CMK (cell line): ENCODE measurements at regions not wholly inside any gene's neighbourhood (a gene's known extent, or its start where the extent isn't known, plus 50 kb on each side); places are given as distances from the start of the nearest gene placed in this dataset.

Source experiments
- DNase-seq: peaks from one replicate; pipeline ENCODE4 v3.0.0-alpha.2; 2010; ENCODE audit warnings: low read depth

- DNase-seq = no peak
Measured at GRCh38 chr10:28963539-28964221, 286.4 kb downstream of the BAMBI start.

DNA sequence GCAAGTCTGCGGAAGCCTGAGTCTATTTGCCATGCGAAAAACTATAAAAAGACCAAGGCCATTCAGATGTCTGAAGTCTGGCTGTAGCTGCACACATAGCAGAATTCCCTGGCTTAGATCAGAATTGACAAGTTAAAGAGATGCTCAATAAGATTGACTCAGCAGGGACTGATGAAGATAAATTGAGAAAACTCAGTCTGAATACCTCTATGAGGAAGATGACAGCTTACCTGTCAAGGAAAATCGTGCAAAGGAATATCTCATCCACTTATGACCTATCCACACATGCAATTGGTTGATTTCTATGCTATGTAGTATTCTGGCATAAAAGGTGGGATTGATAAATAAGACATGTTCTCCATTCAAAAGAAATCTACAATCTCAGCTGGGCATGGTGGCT is 288.6 kb downstream of the BAMBI start:
- no peak for DNase-seq

DNA sequence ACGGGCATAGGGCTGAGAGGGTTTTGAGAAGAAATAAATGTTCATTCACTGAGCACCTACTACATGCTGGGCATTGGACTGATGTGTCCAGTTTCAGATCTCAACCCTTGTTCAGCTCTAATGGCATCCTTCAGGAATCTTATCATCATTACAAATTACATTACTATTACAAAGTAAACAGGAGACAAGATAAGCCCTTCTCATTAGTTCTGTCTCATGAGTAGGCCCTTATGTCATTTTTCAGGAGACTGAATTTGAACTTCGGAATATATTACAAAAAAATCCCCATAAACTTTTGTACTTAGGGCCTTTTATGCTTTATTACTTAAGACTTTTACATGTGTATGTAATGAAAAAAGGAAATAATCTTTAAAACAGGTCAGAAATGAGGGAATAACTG is 289.7 kb downstream of the BAMBI start:
- DNase-seq = no peak

DNA sequence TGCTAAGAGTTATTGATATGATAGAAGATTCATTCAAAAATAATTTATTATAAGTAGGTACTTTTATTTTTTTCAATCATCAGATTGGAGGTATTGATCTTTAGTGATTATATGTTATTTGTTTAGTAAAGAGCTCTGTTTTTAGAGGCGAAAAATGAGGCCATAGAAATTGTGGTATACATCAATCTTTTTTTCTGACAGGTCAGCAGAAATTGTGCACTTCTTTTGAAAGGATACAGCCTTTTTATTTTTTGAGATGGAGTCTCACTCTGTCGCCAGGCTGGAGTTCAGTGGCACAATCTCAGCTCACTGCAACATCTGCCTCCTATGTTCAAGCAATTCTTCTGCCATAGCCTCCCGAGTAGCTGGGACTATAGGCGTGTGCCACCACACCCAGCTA is 292.1 kb downstream of the BAMBI start:
- no peak for DNase-seq

DNA sequence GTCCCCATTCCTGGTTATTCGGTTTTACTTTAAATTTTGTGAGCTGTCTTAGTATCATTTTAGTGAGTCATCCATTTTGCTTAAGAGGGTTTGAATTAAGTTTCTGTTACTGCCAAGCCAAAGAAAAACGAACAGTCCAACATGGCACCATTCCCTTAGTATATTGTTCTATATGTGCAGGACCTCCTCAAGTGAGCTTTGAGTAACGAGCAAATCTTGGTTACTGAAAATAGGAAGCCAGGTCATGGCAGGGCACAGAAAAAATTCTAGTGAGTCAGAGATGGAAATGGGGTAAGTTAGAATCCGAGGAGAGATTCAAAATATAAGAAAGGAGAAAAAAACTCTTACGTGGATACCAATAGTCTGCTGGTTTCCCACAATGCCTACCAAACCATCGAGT is 292.9 kb downstream of the BAMBI start:
- no peak for DNase-seq

DNA sequence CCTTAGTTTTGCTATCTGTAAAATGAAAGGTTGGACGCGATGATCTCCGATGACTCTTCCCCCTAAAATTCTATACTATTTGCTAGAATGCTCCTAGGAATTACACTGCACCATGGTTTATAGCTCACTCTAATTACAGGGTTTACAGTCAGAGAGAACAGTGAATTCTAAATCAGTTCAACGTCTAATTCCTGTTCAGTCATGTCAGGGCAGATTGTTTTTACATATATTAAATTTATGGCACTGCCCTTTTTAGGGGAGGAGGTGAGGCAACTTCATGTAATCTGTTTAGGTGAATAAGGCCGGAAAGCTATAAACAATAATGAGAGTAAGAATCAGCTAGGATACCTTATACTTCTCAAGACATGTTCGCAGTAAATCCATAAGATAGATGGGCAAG is 293.9 kb downstream of the BAMBI start:
- DNase-seq = no peak

- DNase-seq = no peak
Measured at GRCh38 chr10:28971764-28972163, 294.4 kb downstream of the BAMBI start.

DNA sequence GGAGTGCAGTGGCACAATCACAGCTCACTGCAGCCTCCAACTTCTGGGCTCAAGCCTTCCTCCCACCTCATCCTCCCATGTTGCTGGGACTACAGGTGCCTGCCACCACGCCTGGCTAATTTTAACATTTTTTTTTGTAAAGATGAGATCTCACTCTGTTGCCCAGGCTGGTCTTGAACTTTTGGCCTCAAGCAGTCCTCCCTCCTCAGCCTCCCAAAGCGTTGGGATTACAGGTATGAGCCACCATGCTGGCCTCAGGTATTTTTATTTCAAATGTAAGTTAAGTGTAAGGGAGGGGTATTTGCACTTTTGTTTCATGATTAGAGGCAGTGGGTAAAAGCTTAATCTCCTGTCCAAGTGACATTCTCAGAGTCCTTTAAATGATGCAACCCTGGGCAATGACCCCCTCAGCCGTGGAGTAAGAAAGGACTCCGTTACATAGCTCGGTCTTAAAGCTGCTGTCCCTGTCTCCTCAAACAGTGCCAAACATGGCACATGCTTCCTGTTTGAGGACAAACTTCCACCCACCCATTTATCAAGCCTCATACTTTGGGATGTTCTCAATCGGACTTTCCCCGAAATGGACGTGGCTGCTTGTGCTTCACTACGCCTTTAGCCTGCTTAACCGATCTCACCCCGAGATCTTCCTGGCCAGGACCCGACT is 296.1 kb downstream of the BAMBI start:
- DNase-seq = no peak

DNA sequence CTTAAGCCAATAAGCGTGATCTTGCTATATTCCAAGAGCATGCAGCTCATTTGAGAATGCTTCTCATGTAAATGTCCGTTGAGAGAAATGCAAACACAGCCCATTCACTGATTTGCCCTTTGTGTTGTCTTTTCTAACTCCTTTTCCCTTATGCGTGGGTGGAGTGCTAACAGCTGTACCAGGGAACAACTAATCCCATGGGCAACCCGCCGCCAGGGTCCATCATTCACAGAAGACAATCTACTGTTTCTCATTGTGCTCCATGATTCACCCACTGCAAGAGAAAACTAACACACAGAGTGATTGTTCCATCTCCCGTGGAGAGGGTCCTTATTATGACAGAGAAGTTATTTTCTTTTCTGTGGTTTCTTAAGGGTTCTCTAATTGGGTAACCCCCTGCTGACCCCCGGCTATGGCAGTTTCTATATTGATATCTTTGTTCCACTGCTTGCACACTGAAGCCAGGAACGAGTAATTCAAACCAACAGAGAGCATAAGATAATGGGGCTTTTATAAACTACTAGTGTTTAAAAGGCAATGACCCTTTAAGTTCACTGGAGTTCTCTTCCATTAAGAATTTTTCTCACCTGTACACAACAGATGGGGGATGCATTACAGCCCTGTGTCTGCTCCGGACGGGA is 298.7 kb downstream of the BAMBI start:
- DNase-seq = no peak

GRCh38 chr10:28977518-28977917 is 300.2 kb downstream of the BAMBI start:
- no peak for DNase-seq

DNA sequence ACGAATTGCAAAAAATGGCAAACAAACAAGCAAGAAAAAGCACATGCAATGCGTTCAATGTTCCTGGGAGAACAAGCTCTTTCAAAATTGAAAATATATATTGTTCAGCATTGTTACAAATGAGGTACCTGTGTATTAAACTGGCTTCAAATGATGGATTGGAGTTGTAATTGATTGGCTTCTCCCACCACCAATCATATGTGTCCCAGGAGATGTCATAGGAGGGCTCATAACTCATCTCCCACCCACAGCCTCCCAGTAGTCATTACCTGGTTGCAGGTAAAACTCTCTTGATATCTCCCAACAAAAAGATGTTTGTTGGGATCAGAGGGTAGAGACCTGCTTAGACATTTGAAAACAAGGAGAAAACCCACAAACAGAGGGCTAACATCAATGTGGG is 302.9 kb downstream of the BAMBI start:
- DNase-seq = no peak

- DNase-seq = no peak
Measured at GRCh38 chr10:28981007-28981406, 303.7 kb downstream of the BAMBI start.

GRCh38 chr10:28982974-28983373 is 305.7 kb downstream of the BAMBI start:
- no peak for DNase-seq

DNA sequence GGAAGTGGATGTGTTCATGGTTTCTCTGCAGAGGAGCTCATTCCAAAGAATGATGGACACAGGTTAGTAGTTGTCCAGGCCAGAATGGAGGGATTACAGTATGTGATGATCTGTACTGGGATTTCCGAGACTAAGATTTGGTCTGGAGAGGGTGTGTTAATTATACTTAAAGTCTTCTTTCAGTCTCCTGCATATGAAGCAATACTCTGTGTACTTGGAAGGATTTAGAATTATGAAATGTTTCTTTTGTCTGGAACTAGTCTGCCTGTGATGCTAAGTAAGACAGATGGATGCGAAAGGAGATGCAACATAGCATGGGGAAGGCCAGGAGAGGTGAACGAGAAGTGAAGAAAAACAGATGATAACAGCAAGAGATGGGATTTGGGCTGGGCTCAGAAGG is 305.1 kb upstream of the LYZL1 start:
- no peak for DNase-seq

DNA sequence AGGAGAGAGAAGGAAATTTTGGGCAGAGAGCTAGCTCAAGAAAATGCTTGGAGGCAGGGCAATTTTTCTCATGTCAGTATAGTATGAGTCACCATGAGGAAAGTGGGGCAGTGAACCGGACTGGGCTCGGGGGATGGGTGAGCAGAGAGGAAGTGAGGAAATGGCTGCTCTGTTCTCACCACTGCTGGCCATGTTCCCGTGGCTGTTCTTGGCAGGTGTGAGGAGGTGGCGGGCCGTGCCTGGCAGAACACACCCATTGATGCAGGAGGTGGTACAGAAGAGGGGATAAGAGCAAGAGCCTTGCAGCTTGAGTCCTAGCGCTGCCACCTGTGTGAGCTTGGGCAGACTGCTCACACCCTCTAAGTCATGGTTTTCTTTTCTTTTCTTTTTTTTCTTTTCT is 304.4 kb upstream of the LYZL1 start:
- DNase-seq = no peak

GRCh38 chr10:28985137-28985885 is 303.6 kb upstream of the LYZL1 start:
- no peak for DNase-seq

GRCh38 chr10:28986117-28986792 is 302.6 kb upstream of the LYZL1 start:
- no peak for DNase-seq

DNA sequence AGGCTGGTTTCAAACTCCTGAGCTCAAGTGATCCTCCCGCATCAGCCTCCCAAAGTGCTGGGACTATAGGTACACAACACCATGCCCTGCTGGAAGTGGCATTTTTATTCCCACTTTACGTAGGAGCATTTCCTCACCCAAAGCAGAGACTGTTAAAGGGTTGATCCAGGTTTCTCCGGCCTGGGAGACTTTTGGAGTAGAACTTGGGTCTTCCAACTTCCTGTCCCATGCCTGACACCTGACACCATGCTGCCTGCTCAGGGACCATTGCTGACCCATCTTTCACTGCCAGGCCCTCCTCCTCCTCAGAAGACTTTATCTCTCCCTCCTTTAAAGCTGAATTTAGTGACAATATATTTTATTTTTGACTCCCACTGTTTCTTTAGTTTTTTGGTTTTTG is 302.0 kb upstream of the LYZL1 start:
- DNase-seq = no peak

GRCh38 chr10:28987555-28988320 is 301.1 kb upstream of the LYZL1 start:
- no peak for DNase-seq

GRCh38 chr10:28988980-28989379 is 299.9 kb upstream of the LYZL1 start:
- no peak for DNase-seq
